Activated naive CD4-positive, alpha-beta T cell treated with Interleukin-2 at 50 U/mL for 16 hours (primary cell): ENCODE measurements at regions not wholly inside any gene's neighbourhood (a gene's known extent, or its start where the extent isn't known, plus 50 kb on each side); places are given as distances from the start of the nearest gene placed in this dataset.
"Not testable (repeated sequence)": the region's sequence is repeated elsewhere in the genome, so short reads cannot be mapped to it uniquely, and the experiment has no call there.

ENCODE experiments used
- DNase-seq: peaks from one replicate; pipeline ENCODE4 v3.0.0-alpha.2; 2020

DNA sequence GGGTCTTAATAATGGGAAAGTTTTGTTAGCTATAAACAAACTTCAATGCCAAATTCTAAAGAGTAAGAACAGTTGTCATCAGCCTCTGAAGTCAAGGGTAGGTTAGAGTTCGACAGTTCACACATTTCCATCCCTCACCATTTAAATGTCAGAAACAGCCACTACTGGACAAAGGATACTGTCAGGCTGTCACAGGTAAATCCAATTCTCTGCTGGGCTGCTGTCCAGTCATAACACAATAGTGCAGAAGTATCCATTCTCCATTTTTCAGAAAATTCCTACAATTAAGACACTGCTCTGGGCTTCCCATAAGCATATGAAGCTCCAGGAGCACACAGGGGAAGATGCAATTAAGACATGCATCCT is 221.4 kb downstream of the RPS29 start:
- no peak for DNase-seq

DNA sequence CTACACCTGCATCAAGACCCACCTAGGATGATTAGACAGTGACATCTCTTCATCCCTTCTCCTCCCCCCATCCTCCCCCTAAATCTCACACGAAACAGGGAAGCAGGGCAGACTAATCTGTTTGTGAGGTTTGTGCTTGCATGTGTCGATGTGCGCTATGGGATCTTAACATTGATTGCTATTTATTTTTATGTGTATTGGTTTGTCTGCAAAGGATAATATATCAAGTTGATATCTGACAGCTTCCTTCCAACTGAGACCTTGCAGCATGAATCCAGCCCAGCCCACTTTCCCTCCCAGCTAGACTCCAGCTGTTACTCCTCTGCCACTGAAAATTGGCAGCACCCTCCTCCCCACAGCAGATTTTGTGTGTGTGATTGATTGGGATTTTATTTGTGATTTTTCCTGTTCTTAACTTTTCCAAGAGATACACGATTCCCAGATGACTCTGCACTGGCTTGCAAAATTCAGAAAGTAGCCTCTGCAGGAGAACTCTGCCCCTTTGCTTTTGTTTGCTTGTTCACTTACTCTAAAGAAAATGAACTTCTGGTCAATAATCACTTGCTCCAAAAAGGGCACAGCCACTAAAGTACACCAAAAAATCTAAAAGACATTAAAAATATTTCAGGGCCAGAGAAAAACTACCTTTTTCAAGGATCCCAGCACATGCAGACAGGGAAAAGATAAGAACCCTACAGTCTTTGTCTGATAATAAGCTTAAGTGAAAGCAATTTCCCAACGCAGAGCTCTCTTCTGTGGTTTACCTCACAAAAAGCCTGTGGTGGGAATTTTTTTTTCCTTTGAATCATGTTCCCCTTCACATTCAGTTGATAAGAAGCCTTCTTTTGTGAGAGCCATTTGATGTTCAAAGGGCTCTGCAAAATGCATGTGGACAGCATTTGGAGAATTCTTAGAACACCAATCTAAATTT is 222.1 kb downstream of the RPS29 start:
- no peak for DNase-seq

DNA sequence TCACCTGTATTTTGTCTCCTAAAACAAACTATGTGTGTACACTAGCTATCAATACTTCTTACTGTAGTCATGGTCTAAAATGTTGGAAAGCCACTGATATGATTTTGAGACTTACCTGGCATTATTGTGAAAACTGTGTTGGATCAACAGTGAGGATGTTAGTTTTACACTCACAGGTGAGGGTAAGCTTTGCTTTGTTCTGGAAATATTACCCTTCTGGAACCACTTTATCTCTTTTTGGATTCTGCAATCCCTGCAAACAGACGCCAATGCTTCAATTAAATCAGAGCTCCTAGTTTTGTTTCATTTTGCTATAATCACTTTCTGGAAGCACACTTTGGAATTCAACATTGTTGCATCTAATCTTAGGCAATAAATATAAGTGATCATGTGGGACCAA is 223.3 kb downstream of the RPS29 start:
- no peak for DNase-seq

DNA sequence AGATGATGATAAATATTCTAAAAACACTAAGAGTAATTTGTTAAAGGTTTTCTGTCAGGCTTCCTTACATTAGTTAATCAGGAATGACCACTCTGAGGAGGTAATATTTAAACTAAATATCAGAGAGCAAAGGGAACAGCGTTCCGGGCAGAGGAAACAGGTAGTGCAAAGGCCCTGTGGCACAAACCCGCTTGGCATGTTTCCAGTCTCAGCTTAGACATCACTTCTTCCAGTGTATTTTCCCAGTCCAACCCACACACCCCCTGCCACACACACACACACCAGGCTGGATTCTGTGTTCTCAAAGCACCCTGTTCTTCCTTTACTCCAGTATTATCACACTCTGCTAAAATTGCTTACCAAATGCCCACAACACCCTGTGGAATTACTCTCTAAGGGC is 247.1 kb downstream of the RPS29 start:
- DNase-seq = no peak

DNA sequence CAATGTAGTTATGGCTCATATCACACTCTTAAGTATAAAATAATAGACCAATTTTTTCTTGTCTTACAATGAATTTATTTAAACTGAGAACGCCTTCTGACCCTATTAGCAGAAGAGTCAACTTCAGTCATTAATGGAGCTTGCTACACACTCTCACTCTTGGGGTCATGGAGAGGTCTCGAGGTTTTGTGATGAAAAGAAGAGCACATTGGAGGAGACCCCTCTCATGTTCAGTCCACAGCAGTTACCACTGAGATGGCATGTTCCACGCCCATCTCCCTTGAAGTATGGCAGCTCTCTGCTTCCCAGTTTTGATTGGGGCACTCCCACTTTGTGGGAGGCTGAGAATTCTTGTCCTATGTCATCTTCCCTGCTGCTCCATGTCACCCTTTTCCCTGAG is 266.4 kb downstream of the RPS29 start:
- no peak for DNase-seq

DNA sequence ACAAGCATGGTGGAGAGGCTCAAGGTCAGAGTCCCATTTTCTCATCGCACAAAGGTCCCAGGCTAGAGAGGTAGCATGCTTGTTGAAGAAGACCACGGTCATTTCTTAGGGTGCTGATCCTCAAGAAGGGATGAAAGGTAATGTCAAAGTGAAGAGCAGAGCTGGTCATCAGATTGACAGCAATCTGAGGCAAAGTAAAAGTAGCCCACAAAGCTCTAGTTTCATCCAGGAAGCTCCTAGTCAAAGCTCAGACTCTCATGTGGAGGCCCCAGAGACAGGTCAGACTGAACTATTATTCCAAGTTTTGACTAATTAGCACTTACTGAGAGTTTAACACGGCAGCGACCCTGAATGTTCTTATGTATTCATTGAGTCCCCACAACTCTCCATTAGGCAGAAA is 270.6 kb downstream of the RPS29 start:
- no peak for DNase-seq

DNA sequence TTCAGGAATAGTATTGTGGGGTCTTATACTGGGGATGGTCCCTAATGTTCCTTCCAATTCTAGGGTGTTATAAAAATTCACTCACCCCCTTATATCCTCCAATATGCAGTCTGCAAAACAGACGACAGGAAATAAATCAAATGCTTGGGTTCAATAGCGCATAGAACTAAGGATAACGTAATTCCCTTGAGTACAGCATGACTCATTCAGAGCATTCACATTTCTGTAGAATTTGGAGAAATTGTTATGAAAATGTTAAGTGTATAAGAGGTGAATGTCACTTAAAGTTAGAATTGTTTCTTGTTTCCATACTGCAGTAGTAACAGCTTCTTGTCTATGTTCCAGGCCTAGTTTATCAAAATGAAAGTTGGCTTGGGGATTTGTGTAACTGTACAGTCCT is 271.4 kb downstream of the RPS29 start:
- DNase-seq = no peak

DNA sequence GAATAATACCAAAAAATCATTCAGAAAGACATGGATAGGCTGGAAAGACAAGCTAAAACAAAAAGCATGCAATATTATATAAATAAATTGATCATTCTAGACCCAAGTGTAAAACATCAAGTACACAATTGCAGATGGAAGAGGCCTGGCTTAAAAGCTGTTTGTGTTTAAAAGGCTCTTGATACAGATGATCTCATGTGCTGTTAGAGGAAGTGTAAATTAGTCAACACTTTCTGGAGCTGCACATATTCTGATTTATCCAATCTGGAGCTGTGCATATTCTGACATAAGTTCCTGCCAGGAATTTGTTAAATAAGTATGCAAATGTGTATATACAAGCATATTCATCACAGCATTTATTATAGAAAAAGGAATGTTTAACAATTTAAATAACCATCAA is 273.1 kb downstream of the RPS29 start:
- no peak for DNase-seq

DNA sequence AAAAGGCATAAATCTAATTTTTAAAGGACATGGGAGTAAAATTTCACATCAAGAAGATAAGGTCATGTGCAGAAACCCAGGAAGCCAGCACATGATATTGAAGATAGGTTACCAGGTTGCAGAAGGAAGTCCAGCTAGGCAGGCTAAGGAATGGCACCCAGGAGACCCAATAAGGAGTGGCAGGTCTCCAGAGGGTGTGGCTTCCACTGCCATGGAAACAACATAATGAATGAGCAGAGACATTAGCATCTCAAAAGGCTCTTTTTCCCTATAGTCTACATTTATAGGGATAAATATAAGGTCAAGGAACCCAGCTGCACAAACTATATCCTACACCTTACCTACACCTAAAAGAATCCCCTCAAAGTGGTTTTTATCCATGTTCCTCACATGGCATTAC is 275.9 kb downstream of the RPS29 start:
- DNase-seq = no peak

DNA sequence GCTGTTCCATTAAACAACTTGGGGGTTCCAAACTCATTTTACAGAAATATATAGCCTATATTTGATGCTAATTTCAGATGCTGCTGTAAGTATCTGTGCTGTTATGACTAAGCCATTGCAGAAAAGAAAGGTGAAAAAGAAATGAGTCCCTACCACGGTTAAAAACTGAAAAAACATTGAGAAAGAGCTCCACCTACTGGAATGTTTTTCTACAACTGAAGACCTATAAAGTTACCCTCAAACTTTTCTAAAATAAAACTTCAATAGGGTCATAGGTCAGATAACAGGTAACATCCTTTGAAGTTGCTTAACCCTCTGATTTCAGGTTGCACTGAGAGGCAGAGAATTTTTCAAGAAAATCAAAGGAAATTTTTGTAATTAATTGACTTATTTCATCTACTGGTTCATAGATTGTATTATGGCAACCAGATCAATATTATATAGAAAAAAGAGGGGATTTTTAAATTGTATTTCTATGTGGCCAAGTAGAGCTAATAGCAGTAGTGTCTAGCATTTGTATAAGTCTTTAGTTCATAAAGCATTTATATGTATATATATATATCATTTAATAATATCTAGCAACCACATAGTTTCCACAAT is 279.9 kb downstream of the RPS29 start:
- DNase-seq = no peak

DNA sequence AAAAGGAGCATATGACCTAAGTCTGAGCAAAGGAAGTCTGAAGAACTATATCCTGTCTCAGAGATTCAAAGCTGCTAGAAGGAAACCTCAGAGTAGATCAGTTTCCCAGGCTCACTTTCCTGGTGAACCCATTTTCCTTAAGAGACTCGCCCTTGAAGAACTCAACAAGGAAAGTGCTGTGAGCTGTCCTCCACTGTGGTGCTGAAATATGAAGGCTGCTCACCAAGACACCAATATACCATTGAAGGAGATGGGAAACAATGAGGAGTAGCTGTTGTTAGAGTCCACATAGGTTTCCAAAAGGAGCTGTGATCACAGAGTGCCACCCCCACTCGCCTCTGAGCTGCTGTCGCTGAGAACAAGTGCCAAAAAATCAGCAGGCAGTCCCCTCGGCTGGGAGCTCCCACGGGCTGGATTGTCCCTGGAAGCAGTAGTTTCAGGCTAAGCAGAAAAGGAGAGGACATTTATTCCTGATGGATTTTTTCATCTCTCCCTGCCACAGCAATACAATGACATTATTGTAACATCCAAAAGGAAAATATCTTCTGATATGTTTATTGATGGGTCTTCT is 282.1 kb downstream of the RPS29 start:
- DNase-seq = peak; percentile 2

DNA sequence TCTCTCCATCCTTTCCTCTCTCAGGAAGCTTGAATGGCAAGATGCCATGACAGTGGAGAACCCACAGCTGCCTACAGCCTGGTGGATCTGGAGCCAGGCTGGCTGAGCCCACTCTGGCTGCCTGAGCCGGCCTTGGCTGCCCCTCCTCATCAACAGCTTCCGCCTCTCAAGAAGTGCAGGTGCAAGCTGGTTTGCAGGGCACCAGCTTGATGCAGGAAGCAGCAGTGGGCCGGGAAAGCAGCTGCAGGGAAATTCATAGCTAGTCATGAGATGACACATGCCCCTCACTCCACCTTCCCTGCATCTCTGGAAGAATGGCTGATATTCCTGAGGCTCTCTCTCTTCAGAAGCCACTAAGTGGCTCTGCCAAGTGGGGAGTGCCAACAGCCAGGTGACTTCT is 289.1 kb downstream of the RPS29 start:
- no peak for DNase-seq

DNA sequence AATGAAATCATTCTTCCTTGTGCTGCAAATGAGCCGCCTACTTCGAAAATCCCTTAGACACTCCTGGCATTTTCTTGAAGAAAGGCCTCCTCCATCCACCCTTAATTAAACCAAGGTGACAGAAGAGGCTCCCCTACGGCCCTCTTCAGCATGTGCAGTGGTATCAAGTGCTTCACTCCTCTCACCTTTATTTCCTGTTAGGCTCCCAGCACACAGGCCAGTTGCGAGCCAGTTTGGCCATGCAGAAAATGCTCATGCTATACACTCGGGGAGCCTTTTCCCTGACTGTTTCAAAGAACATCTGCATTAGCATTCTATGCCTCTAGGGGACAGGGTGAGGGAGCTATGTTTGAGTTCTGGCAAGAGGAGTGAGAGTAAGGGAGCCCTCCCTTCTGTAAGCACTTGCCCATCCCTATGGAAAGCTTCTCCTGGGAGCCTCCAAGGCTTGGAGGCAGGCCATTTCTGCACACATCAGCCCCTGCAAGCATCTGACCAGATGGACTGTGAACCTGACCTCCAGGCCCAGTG is 291.5 kb downstream of the RPS29 start:
- DNase-seq = no peak

DNA sequence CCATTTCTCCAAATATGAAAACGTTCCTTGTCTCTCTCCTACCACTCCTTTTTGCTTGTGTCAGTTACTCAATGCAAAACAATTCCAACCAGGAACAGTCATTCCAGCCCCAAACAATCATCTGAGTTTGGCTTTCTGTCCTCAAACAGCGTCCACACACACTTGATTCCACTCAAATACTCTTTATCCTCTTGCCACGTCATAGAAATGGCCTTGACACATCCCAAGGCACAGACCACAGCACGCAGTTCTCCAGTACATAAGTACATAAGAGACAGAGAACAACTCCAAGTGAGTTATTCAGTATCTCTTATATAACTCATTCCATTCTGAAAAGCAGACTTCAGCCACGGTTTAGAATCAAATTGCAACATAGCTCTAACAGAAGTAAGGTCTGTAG is 299.2 kb downstream of the RPS29 start:
- no peak for DNase-seq

DNA sequence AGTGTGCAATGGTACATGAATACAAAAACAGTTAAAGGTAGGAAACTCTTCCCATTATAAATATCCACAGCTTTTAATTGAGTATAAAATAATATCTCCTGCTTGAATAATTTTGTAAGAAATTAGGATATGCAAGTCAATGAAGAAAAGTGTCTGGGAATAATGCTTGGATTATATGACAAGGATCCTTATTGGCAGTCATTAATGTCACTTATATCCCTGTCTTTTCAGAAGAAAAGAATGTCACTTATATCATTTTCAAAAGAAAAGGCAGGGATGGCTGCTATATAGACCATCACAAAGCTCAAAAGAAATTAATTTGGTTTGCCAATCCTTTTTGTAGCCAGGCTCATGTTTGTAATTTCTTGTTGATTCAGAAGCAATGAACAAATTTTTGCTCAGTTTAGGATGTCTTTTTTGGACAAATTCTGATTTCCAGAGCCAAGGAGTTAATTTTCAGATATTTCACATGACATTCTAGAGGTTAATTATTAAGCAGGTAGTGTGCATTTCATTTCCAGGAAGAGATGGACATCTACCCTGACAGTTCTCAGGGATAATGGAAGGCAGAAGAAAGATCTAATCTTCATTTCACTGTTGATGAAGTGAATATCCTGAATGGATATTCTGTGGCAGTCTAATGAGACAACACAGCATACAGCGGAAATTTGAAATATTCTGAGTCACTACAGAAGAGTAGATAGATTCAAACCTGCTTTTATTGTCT is 299.8 kb downstream of the RPS29 start:
- DNase-seq = no peak

DNA sequence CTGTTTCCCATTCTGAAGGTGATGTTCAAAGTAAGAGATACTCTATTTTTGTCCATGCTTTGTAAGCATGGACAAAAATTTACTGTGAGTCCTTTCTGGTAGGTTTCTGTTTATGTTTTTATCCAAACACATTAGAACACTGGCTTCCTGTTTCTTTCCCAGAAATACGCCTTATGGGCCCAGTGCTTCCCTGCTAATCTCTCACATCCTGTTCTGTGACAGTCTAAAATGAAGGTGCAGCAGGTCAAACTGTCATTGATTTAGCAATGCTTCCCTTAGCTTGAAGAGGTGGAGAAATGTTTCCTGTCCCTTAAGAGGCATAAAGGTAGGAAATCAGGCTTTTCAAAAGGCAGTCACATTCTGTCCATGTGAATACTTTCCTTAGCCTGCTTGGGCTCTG is 305.6 kb downstream of the RPS29 start:
- no peak for DNase-seq

DNA sequence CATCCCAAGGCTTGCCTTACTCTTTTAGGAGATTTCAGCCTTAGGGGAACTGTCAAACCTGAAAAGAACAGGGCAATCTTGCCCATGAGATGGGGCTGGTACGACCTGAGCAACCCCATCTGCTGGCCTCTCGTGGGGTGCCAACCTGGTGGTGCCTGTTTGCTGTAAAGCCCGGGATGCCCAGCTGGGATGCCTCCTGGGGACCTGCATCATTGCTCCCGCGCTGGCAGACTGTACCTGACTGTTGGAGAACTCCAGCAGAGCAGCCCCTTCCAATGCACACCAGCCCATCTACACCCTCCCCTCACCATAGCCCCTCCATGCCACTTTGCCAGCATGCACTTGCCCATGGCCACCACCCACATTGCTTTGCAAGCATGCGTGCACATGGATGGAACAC is 335.7 kb downstream of the RPS29 start:
- DNase-seq = no peak

DNA sequence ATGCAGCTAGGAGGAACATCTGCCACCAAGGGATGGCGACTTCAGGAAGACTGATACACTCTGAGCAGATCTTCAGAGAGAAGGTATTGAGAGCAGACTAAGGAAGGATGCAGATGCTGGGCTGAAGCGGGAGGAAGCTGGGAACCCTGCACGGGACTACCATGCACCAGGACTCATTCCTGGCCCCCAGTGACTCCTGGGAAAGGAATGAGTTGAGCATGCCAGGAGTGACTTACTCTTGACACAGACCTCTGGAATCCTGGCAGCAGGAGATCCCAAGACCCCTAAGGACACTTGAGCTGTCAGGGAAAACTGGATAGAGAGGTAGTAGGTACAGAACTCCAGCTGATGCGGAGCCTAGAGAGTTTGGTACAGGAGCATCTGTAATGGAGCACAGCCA is 336.1 kb downstream of the RPS29 start:
- no peak for DNase-seq

DNA sequence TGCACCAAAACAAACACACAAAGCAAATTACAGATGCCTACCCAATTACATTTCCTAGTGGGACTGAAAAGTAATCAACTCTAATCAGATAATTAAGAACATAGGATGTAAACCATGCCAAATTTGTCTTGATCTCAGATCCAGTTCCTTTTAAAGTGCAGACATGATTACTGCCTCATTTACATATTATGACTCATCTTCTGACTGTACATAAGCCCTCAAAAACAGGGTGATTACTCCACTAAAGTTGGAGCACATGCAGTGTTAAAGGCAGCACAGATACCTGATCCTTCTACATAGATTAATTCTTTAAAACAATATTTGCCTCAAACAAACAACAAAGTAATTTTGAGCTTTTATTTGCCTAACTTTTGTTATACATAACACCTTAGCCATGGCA is 337.2 kb downstream of the RPS29 start:
- no peak for DNase-seq

DNA sequence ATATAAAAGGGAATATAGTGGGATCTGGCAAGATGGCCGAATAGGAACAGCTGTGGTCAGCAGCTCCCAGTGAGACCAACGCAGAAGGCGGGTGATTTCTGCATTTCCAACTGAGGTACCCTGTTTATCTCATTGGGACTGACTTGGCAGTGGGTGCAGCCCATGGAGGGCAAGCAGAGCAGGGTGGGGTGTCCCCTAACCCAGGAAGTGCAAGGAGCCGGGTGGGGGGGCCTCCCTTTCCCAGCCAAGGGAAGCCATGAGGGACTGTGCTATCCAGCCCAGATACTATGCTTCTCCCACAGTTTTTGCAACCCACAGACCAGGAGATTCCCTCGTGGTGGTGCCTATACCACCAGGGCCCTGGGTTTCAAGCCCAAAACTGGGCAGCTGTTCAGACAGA is 342.4 kb downstream of the RPS29 start:
- DNase-seq = not testable (repeated sequence)

DNA sequence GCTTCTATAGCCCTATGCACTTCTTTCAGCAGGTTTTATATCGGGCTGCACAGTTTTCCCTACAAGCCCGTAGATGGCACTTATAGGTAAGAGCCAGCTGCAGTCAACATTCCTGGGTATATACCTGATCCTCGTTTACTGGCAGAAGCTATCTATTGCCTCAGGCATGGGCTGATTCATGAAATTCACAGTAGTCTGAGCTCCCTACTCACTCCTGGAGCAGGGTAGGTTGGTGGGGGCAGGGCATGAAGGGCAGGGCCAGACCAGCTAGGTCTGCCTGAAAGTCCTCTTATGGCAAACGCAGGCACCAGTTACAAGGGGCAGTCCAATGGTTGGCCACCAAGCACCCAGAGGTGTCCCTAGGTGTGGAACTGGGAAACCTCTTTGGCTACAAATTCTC is 345.8 kb downstream of the RPS29 start:
- DNase-seq = no peak

DNA sequence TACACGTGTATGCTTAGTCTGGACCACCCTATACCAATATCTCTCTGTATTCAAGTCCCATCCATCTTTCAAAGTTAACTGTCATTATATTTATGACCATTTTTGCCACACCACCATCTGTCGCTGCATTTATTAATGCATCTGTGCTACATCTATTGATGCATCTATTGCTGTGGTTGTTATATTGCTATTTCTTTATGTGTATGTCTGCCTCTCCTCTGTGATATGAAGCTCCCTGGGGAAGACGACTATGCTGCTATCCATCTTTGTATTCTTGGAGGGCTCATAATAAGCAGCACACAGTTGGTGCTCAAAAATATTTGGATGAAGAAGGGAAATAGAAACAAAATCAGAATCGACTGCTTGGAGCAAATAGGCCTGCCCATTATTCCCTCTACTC is 357.6 kb downstream of the RPS29 start:
- no peak for DNase-seq

DNA sequence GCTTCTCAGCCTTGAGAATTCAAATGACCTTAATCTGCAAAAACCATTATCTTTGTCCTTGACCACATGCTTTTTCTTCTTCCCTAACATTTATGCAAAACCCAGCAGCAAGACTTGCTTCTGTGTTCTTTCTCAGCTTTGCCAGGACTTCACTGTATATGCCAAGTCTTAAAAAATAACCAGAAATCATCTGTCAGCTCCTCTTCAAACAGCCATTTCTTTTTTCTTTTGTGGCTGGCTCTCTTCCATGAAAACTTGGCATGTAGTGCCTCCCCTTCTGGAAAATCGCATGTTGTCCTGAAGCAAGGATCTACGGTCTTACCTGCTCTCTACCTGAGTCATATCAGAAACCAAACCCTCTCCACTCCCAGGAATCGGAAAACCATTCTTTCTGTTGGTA is 364.9 kb downstream of the RPS29 start:
- no peak for DNase-seq

DNA sequence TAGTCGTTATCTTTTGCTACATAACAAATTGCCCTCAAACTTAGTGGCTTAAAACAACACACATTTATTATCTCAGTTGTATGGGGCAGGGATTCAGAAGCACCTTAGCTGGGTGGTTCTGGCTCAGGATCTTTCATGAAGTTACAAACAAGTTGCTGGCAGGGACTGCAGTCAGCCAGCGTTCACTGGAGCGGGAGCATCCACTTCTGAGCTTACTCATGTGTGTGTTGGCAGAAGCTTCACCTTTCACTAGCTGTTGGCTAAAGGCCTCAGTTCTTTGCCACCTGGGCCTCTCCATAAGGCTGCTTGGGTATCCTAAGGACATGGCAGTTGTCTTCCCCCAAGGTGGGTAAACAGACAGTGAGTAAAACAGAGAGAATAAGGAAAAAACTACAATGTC is 365.7 kb downstream of the RPS29 start:
- DNase-seq = no peak
